ENCODE measurements at regions not wholly inside any gene's neighbourhood (a gene's known extent, or its start where the extent isn't known, plus 50 kb on each side); places are given as distances from the start of the nearest gene placed in this dataset.

DNA sequence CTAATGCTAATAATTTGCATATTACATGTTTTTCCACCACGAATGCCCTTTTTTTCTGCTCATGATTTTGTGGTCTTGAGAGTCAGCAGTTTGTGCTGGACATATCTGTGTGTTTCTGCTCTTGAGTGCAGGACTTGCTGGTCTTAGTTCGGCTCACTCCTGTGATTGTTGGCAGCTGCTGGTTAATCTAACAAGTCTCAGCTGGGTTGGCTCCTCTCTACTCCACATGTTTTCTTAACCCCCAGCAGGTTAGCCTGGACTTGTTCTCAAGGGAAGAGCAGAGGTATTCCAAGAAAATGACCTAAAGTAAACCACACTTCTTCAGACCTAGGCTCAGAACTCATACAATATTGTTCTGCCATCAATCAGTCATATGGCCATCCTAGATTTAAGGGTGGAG is 1238.9 kb downstream of the XPNPEP1 start:
- H3K4me1 ChIP-seq (ENCODE audit: control insufficient read depth in 2 of 2, insufficient read depth in 2 of 2, low read length in 2 of 2) = no peaks in the 10 kb centered on the region
- H3K4me3 ChIP-seq (ENCODE audit: low read length in 2 of 2) = no peak overlapping the region
- H3K36me3 ChIP-seq (ENCODE audit: control insufficient read depth in 2 of 2, insufficient read depth in 2 of 2, low read length in 1 of 2) = no peaks in the 10 kb centered on the region
- no peaks in the 10 kb centered on the region for H3K27me3 ChIP-seq (ENCODE audit: control insufficient read depth in 2 of 2, insufficient read depth in 1 of 2, low read length in 1 of 2)
- no peaks in the 10 kb centered on the region for H3K9me3 ChIP-seq (ENCODE audit: control insufficient read depth in 2 of 2, insufficient read depth in 1 of 2, low read length in 1 of 2)
- H3K27ac ChIP-seq (ENCODE audit: low read depth in 1 of 2, low read length in 1 of 2) = no peak overlapping the region
- DNase-seq (ENCODE audit: low read depth in 6 of 9, low spot score in 9 of 9) = no peak
- 65% methylated on average over 2 of the region's 2 CpGs for WGBS

DNA sequence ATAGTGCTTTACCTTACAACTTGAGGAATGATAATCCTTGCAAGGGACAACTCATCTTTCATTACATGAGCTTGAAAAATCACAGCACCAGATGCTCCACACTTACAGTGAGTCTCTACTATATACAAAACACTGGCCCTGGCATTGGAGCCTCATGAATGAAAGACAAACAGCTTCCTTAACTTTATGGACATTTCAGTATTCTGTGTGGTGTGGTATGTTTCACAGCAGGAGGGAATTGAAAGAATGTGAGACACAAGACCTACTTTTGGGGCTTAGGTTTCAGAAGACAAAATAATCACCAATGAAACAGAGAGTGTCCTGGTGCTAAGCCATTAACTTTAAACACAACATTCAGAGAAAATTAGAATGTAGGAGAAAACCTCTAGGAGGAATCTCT is 1249.6 kb downstream of the XPNPEP1 start:
- no peak overlapping the region for H3K4me3 ChIP-seq (ENCODE audit: low read length in 2 of 2)
- no peaks in the 10 kb centered on the region for H3K4me1 ChIP-seq (ENCODE audit: control insufficient read depth in 2 of 2, insufficient read depth in 2 of 2, low read length in 2 of 2)
- DNase-seq (ENCODE audit: low read depth in 6 of 9, low spot score in 9 of 9) = no peak
- H3K27me3 ChIP-seq (ENCODE audit: control insufficient read depth in 2 of 2, insufficient read depth in 1 of 2, low read length in 1 of 2) = no peaks in the 10 kb centered on the region
- H3K27ac ChIP-seq (ENCODE audit: low read depth in 1 of 2, low read length in 1 of 2) = no peak overlapping the region
- no peaks in the 10 kb centered on the region for H3K9me3 ChIP-seq (ENCODE audit: control insufficient read depth in 2 of 2, insufficient read depth in 1 of 2, low read length in 1 of 2)
- no peaks in the 10 kb centered on the region for H3K36me3 ChIP-seq (ENCODE audit: control insufficient read depth in 2 of 2, insufficient read depth in 2 of 2, low read length in 1 of 2)

DNA sequence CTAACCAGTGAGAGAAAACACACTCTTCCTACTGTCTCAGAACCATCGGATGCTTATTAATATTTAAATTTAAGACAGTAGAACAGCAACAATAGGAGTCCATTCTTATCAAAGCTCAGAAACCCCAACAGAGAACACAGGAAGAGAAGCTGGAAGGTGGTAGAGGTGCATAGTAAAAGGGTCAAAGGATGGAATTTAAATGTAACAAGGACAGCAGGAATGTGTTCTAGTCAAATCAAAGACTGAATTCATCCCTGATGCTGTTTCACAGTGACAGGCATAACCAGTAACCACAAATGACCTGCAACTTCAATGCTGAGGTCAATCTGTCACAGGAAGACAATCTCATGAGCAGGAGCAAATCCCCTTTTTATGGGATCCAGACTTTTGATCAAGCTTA is 1259.7 kb downstream of the XPNPEP1 start:
- Histone ChIP-seq H3K4me3 (ENCODE audit: low read length in 2 of 2) (no peak overlapping the region), H3K4me1 (ENCODE audit: control insufficient read depth in 2 of 2, insufficient read depth in 2 of 2, low read length in 2 of 2) (no peaks in the 10 kb centered on the region), H3K9me3 (ENCODE audit: control insufficient read depth in 2 of 2, insufficient read depth in 1 of 2, low read length in 1 of 2) (no peaks in the 10 kb centered on the region), H3K27ac (ENCODE audit: low read depth in 1 of 2, low read length in 1 of 2) (no peak overlapping the region), H3K27me3 (ENCODE audit: control insufficient read depth in 2 of 2, insufficient read depth in 1 of 2, low read length in 1 of 2) (no peaks in the 10 kb centered on the region), H3K36me3 (ENCODE audit: control insufficient read depth in 2 of 2, insufficient read depth in 2 of 2, low read length in 1 of 2) (no peaks in the 10 kb centered on the region)
- 62% methylated on average over 1 of the region's 1 CpG for WGBS
- DNase-seq (ENCODE audit: low read depth in 6 of 9, low spot score in 9 of 9) = no peak

DNA sequence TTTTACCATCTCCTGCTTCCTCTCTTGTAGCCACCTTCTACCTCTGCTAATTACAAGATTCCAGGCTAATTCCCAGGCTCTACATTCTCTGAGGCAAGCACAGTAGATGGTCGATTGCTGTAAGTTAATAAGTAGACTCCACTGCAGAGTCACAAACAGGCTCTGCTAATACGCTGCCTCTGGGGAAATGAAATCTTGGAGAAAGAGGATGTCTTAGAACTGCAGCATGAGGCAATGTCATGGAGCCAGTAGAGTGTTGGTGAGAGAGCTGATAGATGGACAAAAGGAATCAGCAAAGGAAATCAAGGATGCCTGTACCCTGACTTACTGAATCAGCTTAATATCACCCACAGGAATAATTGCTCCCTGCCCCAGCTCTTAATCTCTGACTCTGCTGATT is 1260.3 kb downstream of the XPNPEP1 start:
- DNase-seq (ENCODE audit: low read depth in 6 of 9, low spot score in 9 of 9) = no peak
- Histone ChIP-seq H3K27ac (ENCODE audit: low read depth in 1 of 2, low read length in 1 of 2) (no peak overlapping the region), H3K9me3 (ENCODE audit: control insufficient read depth in 2 of 2, insufficient read depth in 1 of 2, low read length in 1 of 2) (no peaks in the 10 kb centered on the region), H3K4me1 (ENCODE audit: control insufficient read depth in 2 of 2, insufficient read depth in 2 of 2, low read length in 2 of 2) (no peaks in the 10 kb centered on the region), H3K27me3 (ENCODE audit: control insufficient read depth in 2 of 2, insufficient read depth in 1 of 2, low read length in 1 of 2) (no peaks in the 10 kb centered on the region), H3K36me3 (ENCODE audit: control insufficient read depth in 2 of 2, insufficient read depth in 2 of 2, low read length in 1 of 2) (no peaks in the 10 kb centered on the region), H3K4me3 (ENCODE audit: low read length in 2 of 2) (no peak overlapping the region)
- 84% methylated on average over 2 of the region's 2 CpGs for WGBS

DNA sequence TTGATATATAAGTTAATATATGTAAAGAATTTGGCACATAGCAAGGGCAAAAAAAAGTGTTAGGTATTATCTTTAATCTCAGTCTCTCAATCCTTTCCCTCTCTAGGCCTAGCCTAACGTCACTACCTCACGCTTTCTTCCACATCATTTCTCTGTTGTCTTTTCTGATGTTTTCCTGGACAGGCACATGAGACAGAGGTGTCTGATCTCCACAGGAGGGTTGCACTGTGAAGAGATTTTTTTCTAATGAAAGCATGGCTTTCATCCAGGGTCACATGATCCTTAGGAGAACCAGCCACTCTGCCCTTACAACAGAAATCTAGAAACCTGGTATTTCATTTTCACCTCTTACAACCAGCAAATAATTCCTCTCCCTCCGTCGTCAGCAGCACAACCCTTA is 1268.3 kb downstream of the XPNPEP1 start:
- WGBS = 88% methylated on average over 4 of the region's 4 CpGs
- H3K27me3 ChIP-seq (ENCODE audit: control insufficient read depth in 2 of 2, insufficient read depth in 1 of 2, low read length in 1 of 2) = no peaks in the 10 kb centered on the region
- H3K4me1 ChIP-seq (ENCODE audit: control insufficient read depth in 2 of 2, insufficient read depth in 2 of 2, low read length in 2 of 2) = no peaks in the 10 kb centered on the region
- H3K27ac ChIP-seq (ENCODE audit: low read depth in 1 of 2, low read length in 1 of 2) = no peak overlapping the region
- no peak overlapping the region for H3K4me3 ChIP-seq (ENCODE audit: low read length in 2 of 2)
- DNase-seq (ENCODE audit: low read depth in 6 of 9, low spot score in 9 of 9) = no peak
- no peaks in the 10 kb centered on the region for H3K36me3 ChIP-seq (ENCODE audit: control insufficient read depth in 2 of 2, insufficient read depth in 2 of 2, low read length in 1 of 2)
- H3K9me3 ChIP-seq (ENCODE audit: control insufficient read depth in 2 of 2, insufficient read depth in 1 of 2, low read length in 1 of 2) = no peaks in the 10 kb centered on the region

DNA sequence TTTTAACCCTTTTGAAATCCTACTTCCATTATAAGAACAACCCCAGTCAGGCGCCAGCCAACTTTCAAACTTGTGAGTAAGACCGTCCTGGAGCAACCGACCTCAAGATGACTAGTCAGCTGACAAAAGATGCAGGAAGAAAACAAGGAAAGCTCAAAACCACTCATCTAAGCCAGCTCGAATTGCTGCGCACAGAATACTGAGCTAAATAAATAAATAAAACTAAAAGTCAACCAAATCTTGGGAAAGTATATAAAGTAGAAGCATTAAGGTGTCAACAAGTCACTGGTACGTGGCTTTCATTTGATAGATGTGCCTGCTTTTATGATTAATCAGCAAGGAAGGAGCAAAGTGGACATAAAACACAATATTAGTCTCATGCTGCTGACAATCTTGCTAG is 1269.8 kb downstream of the XPNPEP1 start:
- whole genome bisulfite sequencing = 89% methylated on average over 6 of the region's 6 CpGs

DNA sequence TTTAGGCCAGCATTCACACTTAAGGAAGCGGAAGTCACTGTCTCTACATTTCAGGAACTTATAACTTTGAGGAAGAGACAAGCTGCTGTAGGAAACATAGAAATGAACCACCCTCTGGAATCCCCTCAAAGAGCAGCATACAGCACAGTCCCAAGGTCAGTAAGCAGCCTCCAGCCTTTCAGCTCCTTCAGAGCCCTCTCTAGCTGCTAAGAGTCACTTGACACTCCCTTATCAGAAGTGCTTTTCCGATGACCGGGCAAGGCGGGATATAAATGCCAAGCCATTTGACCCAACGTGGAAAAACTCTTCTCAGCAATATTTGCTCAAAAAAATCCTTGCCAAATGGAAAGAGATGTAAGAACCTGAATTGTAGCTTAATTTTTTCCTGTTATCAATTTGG is 1284.3 kb downstream of the XPNPEP1 start:
- no peak for DNase-seq (ENCODE audit: low read depth in 6 of 9, low spot score in 9 of 9)
- Histone ChIP-seq H3K36me3 (ENCODE audit: control insufficient read depth in 2 of 2, insufficient read depth in 2 of 2, low read length in 1 of 2) (no peaks in the 10 kb centered on the region), H3K4me1 (ENCODE audit: control insufficient read depth in 2 of 2, insufficient read depth in 2 of 2, low read length in 2 of 2) (no peaks in the 10 kb centered on the region), H3K9me3 (ENCODE audit: control insufficient read depth in 2 of 2, insufficient read depth in 1 of 2, low read length in 1 of 2) (no peaks in the 10 kb centered on the region), H3K4me3 (ENCODE audit: low read length in 2 of 2) (no peak overlapping the region), H3K27me3 (ENCODE audit: control insufficient read depth in 2 of 2, insufficient read depth in 1 of 2, low read length in 1 of 2) (no peaks in the 10 kb centered on the region), H3K27ac (ENCODE audit: low read depth in 1 of 2, low read length in 1 of 2) (no peak overlapping the region)
- 84% methylated on average over 5 of the region's 5 CpGs for WGBS

More for the DNA sequence above, 1269.8 kb downstream of the XPNPEP1 start:
- H3K27me3 ChIP-seq (ENCODE audit: control insufficient read depth in 2 of 2, insufficient read depth in 1 of 2, low read length in 1 of 2) = no peaks in the 10 kb centered on the region
- H3K4me1 ChIP-seq (ENCODE audit: control insufficient read depth in 2 of 2, insufficient read depth in 2 of 2, low read length in 2 of 2) = no peaks in the 10 kb centered on the region
- no peaks in the 10 kb centered on the region for H3K36me3 ChIP-seq (ENCODE audit: control insufficient read depth in 2 of 2, insufficient read depth in 2 of 2, low read length in 1 of 2)
- H3K27ac ChIP-seq (ENCODE audit: low read depth in 1 of 2, low read length in 1 of 2) = no peak overlapping the region
- H3K9me3 ChIP-seq (ENCODE audit: control insufficient read depth in 2 of 2, insufficient read depth in 1 of 2, low read length in 1 of 2) = no peaks in the 10 kb centered on the region
- no peak overlapping the region for H3K4me3 ChIP-seq (ENCODE audit: low read length in 2 of 2)
- DNase-seq (ENCODE audit: low read depth in 6 of 9, low spot score in 9 of 9) = no peak

DNA sequence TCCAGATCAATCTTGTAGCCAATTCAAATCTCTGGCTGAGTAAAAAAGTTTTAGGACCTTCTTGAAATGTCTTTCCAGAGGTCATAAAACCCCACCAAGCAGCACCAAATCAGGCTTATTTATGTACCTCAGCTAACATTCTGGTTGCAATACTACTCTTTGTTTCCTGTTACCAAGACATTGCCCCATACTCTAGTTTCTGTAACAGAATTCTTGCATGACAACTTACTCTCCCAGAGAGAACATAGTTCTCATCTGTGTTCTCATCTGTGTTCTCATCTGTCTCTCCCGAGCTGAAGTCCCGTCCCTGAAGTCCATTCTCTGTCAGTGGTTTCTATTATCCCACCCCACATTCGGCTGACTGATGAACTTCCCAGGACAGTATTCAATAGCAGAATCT is 1285.1 kb downstream of the XPNPEP1 start:
- Histone ChIP-seq H3K27me3 (ENCODE audit: control insufficient read depth in 2 of 2, insufficient read depth in 1 of 2, low read length in 1 of 2) (no peaks in the 10 kb centered on the region), H3K4me3 (ENCODE audit: low read length in 2 of 2) (no peak overlapping the region), H3K27ac (ENCODE audit: low read depth in 1 of 2, low read length in 1 of 2) (no peak overlapping the region), H3K9me3 (ENCODE audit: control insufficient read depth in 2 of 2, insufficient read depth in 1 of 2, low read length in 1 of 2) (no peaks in the 10 kb centered on the region), H3K36me3 (ENCODE audit: control insufficient read depth in 2 of 2, insufficient read depth in 2 of 2, low read length in 1 of 2) (no peaks in the 10 kb centered on the region), H3K4me1 (ENCODE audit: control insufficient read depth in 2 of 2, insufficient read depth in 2 of 2, low read length in 2 of 2) (no peaks in the 10 kb centered on the region)
- WGBS = 92% methylated on average over 3 of the region's 3 CpGs
- DNase-seq (ENCODE audit: low read depth in 6 of 9, low spot score in 9 of 9) = no peak

DNA sequence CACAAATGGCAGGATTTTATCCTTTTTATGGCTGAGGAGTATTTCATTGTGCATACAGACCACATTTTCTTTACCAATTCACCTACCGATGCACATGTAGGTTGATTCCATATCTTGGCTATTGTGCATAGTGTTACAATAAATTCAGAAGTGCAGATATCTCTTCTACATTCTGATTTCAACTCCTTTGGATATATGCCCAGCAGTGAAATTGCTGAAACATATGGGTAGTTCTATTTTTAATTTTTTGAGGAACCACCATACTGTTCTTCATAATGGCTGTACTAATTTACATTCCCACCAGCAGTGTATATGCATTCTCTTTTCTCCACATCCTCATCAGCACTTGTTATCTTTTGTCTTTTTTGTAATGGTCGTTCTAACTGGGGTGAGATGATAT is 1290.3 kb downstream of the XPNPEP1 start:
- 55% methylated on average over 2 of the region's 2 CpGs for WGBS
- H3K27me3 ChIP-seq (ENCODE audit: control insufficient read depth in 2 of 2, insufficient read depth in 1 of 2, low read length in 1 of 2) = no peaks in the 10 kb centered on the region
- DNase-seq (ENCODE audit: low read depth in 6 of 9, low spot score in 9 of 9) = no peak

DNA sequence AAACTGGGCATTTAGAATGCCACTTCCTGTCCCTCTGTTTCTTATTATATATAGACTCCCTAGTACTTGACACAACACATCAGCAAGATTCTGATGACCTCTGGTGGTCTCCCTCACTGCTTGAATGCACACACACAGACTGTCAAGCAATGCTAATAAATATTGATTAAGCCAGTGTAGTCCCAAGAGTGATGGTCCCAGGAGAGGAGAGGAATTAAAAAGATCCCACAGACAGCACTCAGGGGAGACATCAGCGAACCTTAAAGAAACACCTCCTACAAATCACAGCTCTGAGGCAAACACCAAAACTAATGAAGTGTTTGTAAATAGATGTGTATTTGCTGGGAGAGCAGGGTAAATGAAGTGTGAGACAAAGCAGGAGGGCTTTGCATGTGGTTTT is 1291.2 kb downstream of the XPNPEP1 start:
- Histone ChIP-seq H3K27ac (ENCODE audit: low read depth in 1 of 2, low read length in 1 of 2) (no peak overlapping the region), H3K4me1 (ENCODE audit: control insufficient read depth in 2 of 2, insufficient read depth in 2 of 2, low read length in 2 of 2) (no peaks in the 10 kb centered on the region), H3K4me3 (ENCODE audit: low read length in 2 of 2) (no peak overlapping the region), H3K9me3 (ENCODE audit: control insufficient read depth in 2 of 2, insufficient read depth in 1 of 2, low read length in 1 of 2) (no peaks in the 10 kb centered on the region), H3K27me3 (ENCODE audit: control insufficient read depth in 2 of 2, insufficient read depth in 1 of 2, low read length in 1 of 2) (no peaks in the 10 kb centered on the region), H3K36me3 (ENCODE audit: control insufficient read depth in 2 of 2, insufficient read depth in 2 of 2, low read length in 1 of 2) (no peaks in the 10 kb centered on the region)
- WGBS = 90% methylated on average over 1 of the region's 1 CpG
- no peak for DNase-seq (ENCODE audit: low read depth in 6 of 9, low spot score in 9 of 9)

More for the DNA sequence above, 1290.3 kb downstream of the XPNPEP1 start:
- Histone ChIP-seq H3K9me3 (ENCODE audit: control insufficient read depth in 2 of 2, insufficient read depth in 1 of 2, low read length in 1 of 2) (no peaks in the 10 kb centered on the region), H3K4me3 (ENCODE audit: low read length in 2 of 2) (no peak overlapping the region), H3K4me1 (ENCODE audit: control insufficient read depth in 2 of 2, insufficient read depth in 2 of 2, low read length in 2 of 2) (no peaks in the 10 kb centered on the region), H3K27ac (ENCODE audit: low read depth in 1 of 2, low read length in 1 of 2) (no peak overlapping the region), H3K36me3 (ENCODE audit: control insufficient read depth in 2 of 2, insufficient read depth in 2 of 2, low read length in 1 of 2) (no peaks in the 10 kb centered on the region)
